Osteocyte (in vitro differentiated cells): ENCODE measurements at regions not wholly inside any gene's neighbourhood (a gene's known extent, or its start where the extent isn't known, plus 50 kb on each side); places are given as distances from the start of the nearest gene placed in this dataset.

Experiments
- DNase-seq: peaks from one replicate; pipeline ENCODE4 v3.0.0; 2021; ENCODE audit warnings: mixed read lengths; ENCODE audit not compliant: unreplicated experiment; ENCODE audit errors: extremely low spot score
- H3K27ac Mint-ChIP-seq: one replicate; pipeline ENCODE4 v1.8.0; 2021; ENCODE audit warnings: mild to moderate bottlenecking, mixed read lengths; ENCODE audit not compliant: unreplicated experiment
- H3K27me3 Mint-ChIP-seq: one replicate; pipeline ENCODE4 v1.8.0; 2021; ENCODE audit warnings: mixed read lengths; ENCODE audit not compliant: unreplicated experiment
- H3K36me3 Mint-ChIP-seq: one replicate; pipeline ENCODE4 v1.8.0; 2021; ENCODE audit warnings: mixed read lengths; ENCODE audit not compliant: unreplicated experiment
- H3K4me1 Mint-ChIP-seq: one replicate; pipeline ENCODE4 v1.8.0; 2021; ENCODE audit warnings: mixed read lengths; ENCODE audit not compliant: unreplicated experiment
- H3K4me3 Mint-ChIP-seq: one replicate; pipeline ENCODE4 v1.8.0; 2021; ENCODE audit warnings: mild to moderate bottlenecking, moderate library complexity, mixed read lengths; ENCODE audit not compliant: unreplicated experiment
- H3K9me3 Mint-ChIP-seq: one replicate; pipeline ENCODE4 v1.8.0; 2021; ENCODE audit warnings: mixed read lengths; ENCODE audit not compliant: unreplicated experiment
- CTCF ChIP-seq: fragments of 200-600 bp; sonication (generic); IDR thresholded peaks from 2 replicates; pipeline ENCODE4 v1.5.0; 2021; ENCODE audit warnings: antibody characterized with exemption, mild to moderate bottlenecking, moderate library complexity

GRCh38 chr6:76416821-76417605 lies 344.6 kb upstream of the IMPG1 start:
- H3K4me3 Mint-ChIP-seq = no peak overlapping the region
- H3K27me3 Mint-ChIP-seq = no peaks in the 10 kb centered on the region
- no peaks in the 10 kb centered on the region for H3K9me3 Mint-ChIP-seq
- no peak overlapping the region for H3K27ac Mint-ChIP-seq
- no peaks in the 10 kb centered on the region for H3K36me3 Mint-ChIP-seq
- peaks cover 3% of the 10 kb centered on the region for H3K4me1 Mint-ChIP-seq
- no peak for TF ChIP-seq CTCF
- no peak for DNase-seq

- Mint-ChIP-seq H3K4me3 (no peak overlapping the region), H3K27me3 (peaks cover 2% of the 10 kb centered on the region), H3K4me1 (no peaks in the 10 kb centered on the region), H3K27ac (no peak overlapping the region), H3K36me3 (no peaks in the 10 kb centered on the region), H3K9me3 (peaks cover 7% of the 10 kb centered on the region)
- no peak for DNase-seq
- TF ChIP-seq CTCF = no peak
These were observed 330.6 kb upstream of the IMPG1 start for GRCh38 chr6:76403064-76403463.

- Mint-ChIP-seq H3K9me3 (peaks cover 9% of the 10 kb centered on the region), H3K4me1 (no peaks in the 10 kb centered on the region), H3K36me3 (no peaks in the 10 kb centered on the region), H3K27ac (no peak overlapping the region), H3K4me3 (no peak overlapping the region), H3K27me3 (peaks cover 2% of the 10 kb centered on the region)
- TF ChIP-seq CTCF = no peak
- DNase-seq = no peak
These were observed 325.5 kb upstream of the IMPG1 start for GRCh38 chr6:76397966-76398365.

- no peaks in the 10 kb centered on the region for H3K36me3 Mint-ChIP-seq
- no peak for TF ChIP-seq CTCF
- H3K4me1 Mint-ChIP-seq = no peaks in the 10 kb centered on the region
- H3K9me3 Mint-ChIP-seq = peaks cover 33% of the 10 kb centered on the region
- no peaks in the 10 kb centered on the region for H3K27me3 Mint-ChIP-seq
- no peak overlapping the region for H3K27ac Mint-ChIP-seq
- H3K4me3 Mint-ChIP-seq = no peak overlapping the region
- no peak for DNase-seq
These were observed 309.7 kb upstream of the IMPG1 start for GRCh38 chr6:76382201-76382600.

- no peak for TF ChIP-seq CTCF
- Mint-ChIP-seq H3K27me3 (no peaks in the 10 kb centered on the region), H3K4me1 (no peaks in the 10 kb centered on the region), H3K36me3 (no peaks in the 10 kb centered on the region), H3K4me3 (no peak overlapping the region), H3K9me3 (peaks cover 37% of the 10 kb centered on the region), H3K27ac (no peak overlapping the region)
- DNase-seq = no peak
These were observed 309.1 kb upstream of the IMPG1 start for GRCh38 chr6:76381612-76382011.
